ENCODE measurements at regions not wholly inside any gene's neighbourhood (a gene's known extent, or its start where the extent isn't known, plus 50 kb on each side); places are given as distances from the start of the nearest gene placed in this dataset.

DNA sequence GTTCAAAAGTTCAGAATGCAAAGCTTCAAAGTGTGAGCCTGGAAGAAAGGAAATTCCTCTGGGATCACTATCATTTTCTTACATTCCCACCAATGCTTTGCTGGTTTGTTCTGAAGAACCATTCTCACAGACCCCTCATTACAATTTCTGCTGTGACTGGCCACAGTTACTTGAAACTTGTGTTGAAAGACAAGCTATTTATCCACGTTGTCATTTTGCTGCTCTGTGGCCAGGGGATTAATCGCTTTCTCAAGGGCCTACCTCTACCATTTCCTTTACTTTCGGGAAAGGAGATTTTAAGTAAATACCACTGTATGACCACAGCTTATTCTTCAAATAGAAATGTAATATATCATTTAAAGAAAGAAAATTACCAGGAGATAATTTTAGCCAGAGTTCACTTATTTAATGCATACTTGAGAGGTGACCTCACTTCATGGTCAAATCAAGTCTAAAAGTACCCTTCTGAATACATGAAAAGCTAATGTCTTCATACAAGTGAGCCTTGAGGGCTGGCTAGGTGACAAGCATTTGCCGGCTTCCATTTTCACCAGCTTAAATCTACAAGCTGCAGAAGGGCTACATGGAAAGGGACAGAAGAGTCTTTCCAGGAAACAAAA lies 69.8 kb upstream of the ROBO2 start:
- H3K27me3 ChIP-seq (ENCODE audit: insufficient read depth, low read length): no peaks in the 10 kb centered on the region
- no peak overlapping the region for H3K4me3 ChIP-seq (ENCODE audit: low read length)
- WGBS: 74% methylated on average over 3 of the region's 4 CpGs
- no peak overlapping the region for H3K9ac ChIP-seq (ENCODE audit: low read depth, low read length)
- no peak overlapping the region for H3K27ac ChIP-seq (ENCODE audit: low read depth, low read length)
- H3K9me3 ChIP-seq (ENCODE audit: insufficient read depth, low read depth, low read length): no peaks in the 10 kb centered on the region
- H3K4me1 ChIP-seq (ENCODE audit: insufficient read depth, low read length): peaks cover 14% of the 10 kb centered on the region; the same call in 1 of the 2 replicates
- no peaks in the 10 kb centered on the region for H3K36me3 ChIP-seq (ENCODE audit: insufficient read depth, low read length)

DNA sequence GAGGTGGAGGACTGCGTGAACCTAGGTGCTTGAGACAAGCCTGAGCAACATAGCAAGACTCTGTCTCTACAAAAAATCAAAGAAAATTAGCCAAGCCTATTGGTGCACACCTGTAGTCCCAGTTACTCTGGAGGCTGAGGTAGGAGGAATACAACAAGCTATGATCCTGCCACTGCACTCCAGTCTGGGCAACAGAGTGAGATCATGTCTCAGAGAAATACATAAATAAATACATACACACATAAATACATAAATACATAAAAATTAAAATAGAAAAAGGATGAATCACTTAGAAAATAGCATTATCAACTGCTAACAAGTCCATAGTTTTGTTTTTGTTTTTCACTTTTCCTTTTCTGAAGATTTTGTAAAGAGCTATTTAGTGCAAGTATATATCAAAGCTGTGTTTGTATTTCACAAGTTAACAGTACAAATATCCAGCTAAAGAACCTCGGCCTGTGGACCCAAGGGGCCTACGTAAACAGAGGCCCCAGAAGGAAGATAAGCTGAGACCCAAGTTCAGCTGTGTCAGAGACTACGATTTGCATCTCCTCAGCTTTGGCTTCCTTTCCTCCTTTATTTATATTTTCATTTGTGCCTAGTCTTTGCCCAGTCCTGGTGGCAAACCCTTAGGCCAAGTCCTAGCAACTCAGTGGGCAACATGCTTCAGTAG lies 67.1 kb upstream of the ROBO2 start:
- no peak overlapping the region for H3K9ac ChIP-seq (ENCODE audit: low read depth, low read length)
- H3K9me3 ChIP-seq (ENCODE audit: insufficient read depth, low read depth, low read length): no peaks in the 10 kb centered on the region
- no peaks in the 10 kb centered on the region for H3K36me3 ChIP-seq (ENCODE audit: insufficient read depth, low read length)
- H3K4me3 ChIP-seq (ENCODE audit: low read length): no peak overlapping the region
- no peaks in the 10 kb centered on the region for H3K27me3 ChIP-seq (ENCODE audit: insufficient read depth, low read length)
- H3K4me1 ChIP-seq (ENCODE audit: insufficient read depth, low read length): peaks cover 22% of the 10 kb centered on the region; the same call in 1 of the 2 replicates
- WGBS: 92% methylated on average over 4 of the region's 4 CpGs
- no peak overlapping the region for H3K27ac ChIP-seq (ENCODE audit: low read depth, low read length)

DNA sequence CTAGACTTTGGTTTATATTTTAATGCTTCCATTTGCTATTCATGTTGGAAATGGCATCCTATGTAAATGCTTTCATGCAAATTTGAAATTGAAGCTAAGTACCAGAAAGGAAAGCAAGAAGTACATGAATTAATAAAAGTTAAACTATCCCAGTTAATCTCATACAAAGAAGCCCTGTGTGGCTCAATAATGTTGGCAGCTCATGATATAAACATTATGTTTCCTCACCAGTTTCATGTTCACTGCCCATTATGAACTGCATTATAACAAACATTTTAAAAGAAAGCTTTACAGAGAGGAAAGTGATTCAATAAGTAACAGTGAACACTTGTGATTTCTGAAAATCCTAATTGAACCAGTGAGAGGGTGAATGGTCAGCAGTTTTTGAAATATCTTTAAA lies 62.9 kb upstream of the ROBO2 start:
- Histone ChIP-seq H3K36me3 (ENCODE audit: insufficient read depth, low read length) (no peaks in the 10 kb centered on the region), H3K27ac (ENCODE audit: low read depth, low read length) (no peak overlapping the region), H3K4me3 (ENCODE audit: low read length) (no peak overlapping the region), H3K9ac (ENCODE audit: low read depth, low read length) (no peak overlapping the region), H3K27me3 (ENCODE audit: insufficient read depth, low read length) (no peaks in the 10 kb centered on the region), H3K9me3 (ENCODE audit: insufficient read depth, low read depth, low read length) (no peaks in the 10 kb centered on the region), H3K4me1 (ENCODE audit: insufficient read depth, low read length) (peaks cover 8% of the 10 kb centered on the region; the same call in 1 of the 2 replicates)

DNA sequence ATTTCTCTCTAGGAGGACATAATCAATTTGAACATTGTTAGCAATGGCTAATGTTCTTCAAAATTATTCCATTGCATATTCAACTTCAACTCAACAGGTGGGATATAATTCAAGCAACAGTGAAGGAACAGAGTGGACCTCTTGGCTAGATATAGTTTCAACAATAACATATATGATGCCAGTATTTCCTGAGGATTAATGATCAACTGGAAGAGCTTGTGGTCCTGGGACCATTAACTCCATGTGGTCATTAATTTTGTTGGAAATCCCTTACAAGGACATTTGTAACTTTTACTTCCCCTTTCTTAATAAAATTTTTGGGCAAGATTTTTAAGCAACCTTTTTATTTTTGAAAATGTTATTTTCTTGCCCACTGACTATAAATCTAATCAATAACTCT lies 54.3 kb upstream of the ROBO2 start:
- no peaks in the 10 kb centered on the region for H3K27me3 ChIP-seq (ENCODE audit: insufficient read depth, low read length)
- H3K27ac ChIP-seq (ENCODE audit: low read depth, low read length): no peak overlapping the region
- H3K9ac ChIP-seq (ENCODE audit: low read depth, low read length): no peak overlapping the region
- no peaks in the 10 kb centered on the region for H3K9me3 ChIP-seq (ENCODE audit: insufficient read depth, low read depth, low read length)
- H3K4me1 ChIP-seq (ENCODE audit: insufficient read depth, low read length): no peaks in the 10 kb centered on the region
- no peak overlapping the region for H3K4me3 ChIP-seq (ENCODE audit: low read length)
- H3K36me3 ChIP-seq (ENCODE audit: insufficient read depth, low read length): no peaks in the 10 kb centered on the region

DNA sequence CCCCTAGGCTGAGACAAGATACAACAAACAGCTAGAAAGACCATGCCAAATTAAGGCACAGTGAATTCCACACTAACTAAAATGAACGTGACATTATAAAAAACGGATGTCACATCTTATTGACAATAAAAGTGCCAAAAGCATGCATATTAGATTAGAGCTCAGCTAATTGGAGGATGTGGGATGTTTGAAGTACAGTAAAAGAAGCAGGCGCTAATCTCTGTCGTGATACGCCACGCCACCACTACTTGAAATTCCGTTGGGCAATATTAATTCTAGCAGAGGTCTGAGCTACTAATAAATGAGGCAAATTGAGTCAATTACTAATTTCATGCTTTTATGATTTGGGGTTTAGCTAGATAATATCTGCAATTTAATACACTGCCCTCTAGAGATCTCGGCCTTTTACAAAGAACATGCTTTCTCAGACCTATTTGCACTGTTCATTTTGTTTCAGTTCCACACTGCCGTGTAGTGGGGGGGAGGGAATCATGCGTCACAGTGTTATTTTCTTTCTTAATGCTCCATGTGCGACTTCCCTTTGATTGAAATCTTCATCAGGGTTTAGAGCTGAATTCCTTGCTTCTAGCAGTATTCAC lies 52.9 kb upstream of the ROBO2 start:
- Histone ChIP-seq H3K27ac (ENCODE audit: low read depth, low read length) (no peak overlapping the region), H3K36me3 (ENCODE audit: insufficient read depth, low read length) (no peaks in the 10 kb centered on the region), H3K4me1 (ENCODE audit: insufficient read depth, low read length) (peaks cover 2% of the 10 kb centered on the region; the same call in 1 of the 2 replicates), H3K9me3 (ENCODE audit: insufficient read depth, low read depth, low read length) (no peaks in the 10 kb centered on the region), H3K9ac (ENCODE audit: low read depth, low read length) (no peak overlapping the region), H3K27me3 (ENCODE audit: insufficient read depth, low read length) (no peaks in the 10 kb centered on the region), H3K4me3 (ENCODE audit: low read length) (no peak overlapping the region)
- WGBS: 92% methylated on average over 11 of the region's 11 CpGs

Data from HUES64 (cell line).